ENCODE measurements at regions not wholly inside any gene's neighbourhood (a gene's known extent, or its start where the extent isn't known, plus 50 kb on each side); places are given as distances from the start of the nearest gene placed in this dataset.
A peak's percentile ranks its signal among the peaks of the same experiment; 100 is the strongest.

DNA sequence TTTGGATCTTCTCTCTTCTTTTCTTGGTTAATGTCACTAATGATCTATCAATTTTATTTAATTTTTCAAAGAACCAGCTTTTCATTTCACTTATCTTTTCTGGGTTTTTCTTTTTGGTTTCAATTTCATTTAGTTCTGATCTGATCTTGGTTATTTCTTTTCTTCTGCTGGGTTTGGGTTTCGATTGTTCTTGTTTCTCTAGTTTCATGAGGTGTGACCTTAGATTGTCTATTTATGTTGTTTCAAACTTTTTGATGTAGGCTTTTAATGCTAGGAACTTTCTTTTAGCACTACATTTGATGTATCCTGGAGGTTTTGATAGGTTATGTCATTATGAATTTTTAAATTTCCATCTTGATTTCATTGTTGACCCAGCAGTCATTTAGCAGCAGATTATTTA, 142.3 kb downstream of the C11orf87 start:
- Histone ChIP-seq H3K4me1 (ENCODE audit: low read length) (peaks cover 24% of the 10 kb centered on the region), H3K27ac (ENCODE audit: low read length) (no peak overlapping the region), H3K79me2 (ENCODE audit: low read length) (no peaks in the 10 kb centered on the region), H3K4me3 (ENCODE audit: low read length) (no peak overlapping the region), H3K27me3 (replicated peaks; ENCODE audit: insufficient read depth, low read length) (no peaks in the 10 kb centered on the region), H3K9me2 (replicated peaks; ENCODE audit: insufficient read depth, low read length) (no peaks in the 10 kb centered on the region), H3K9ac (ENCODE audit: low read length) (no peak overlapping the region), H4K20me1 (ENCODE audit: insufficient read depth, low read length) (no peaks in the 10 kb centered on the region), H3K36me3 (replicated peaks; ENCODE audit: insufficient read depth, low read length) (no peaks in the 10 kb centered on the region), H3K9me3 (replicated peaks; ENCODE audit: insufficient read depth, low read length) (no peaks in the 10 kb centered on the region), H3K4me2 (ENCODE audit: low read depth, low read length) (0 out of 2 replicates have a peak overlapping the region, but pooled peaks have one; percentile 6), H2AFZ (ENCODE audit: low read length) (no peak overlapping the region), H3F3A (ENCODE audit: insufficient read depth, low read length) (no peaks in the 10 kb centered on the region)
- peak; percentile 68 for DNase-seq
- TF ChIP-seq, protein P1, sequence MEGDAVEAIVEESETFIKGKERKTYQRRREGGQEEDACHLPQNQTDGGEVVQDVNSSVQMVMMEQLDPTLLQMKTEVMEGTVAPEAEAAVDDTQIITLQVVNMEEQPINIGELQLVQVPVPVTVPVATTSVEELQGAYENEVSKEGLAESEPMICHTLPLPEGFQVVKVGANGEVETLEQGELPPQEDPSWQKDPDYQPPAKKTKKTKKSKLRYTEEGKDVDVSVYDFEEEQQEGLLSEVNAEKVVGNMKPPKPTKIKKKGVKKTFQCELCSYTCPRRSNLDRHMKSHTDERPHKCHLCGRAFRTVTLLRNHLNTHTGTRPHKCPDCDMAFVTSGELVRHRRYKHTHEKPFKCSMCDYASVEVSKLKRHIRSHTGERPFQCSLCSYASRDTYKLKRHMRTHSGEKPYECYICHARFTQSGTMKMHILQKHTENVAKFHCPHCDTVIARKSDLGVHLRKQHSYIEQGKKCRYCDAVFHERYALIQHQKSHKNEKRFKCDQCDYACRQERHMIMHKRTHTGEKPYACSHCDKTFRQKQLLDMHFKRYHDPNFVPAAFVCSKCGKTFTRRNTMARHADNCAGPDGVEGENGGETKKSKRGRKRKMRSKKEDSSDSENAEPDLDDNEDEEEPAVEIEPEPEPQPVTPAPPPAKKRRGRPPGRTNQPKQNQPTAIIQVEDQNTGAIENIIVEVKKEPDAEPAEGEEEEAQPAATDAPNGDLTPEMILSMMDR (IDR thresholded peaks at IDR 0.05; ENCODE audit: low read length) = no peak
- TF ChIP-seq EZH2phosphoT487 (IDR thresholded peaks at IDR 0.05; ENCODE audit: low read length) = no peak
- no peak for TF ChIP-seq EZH2 (optimal IDR thresholded peaks at IDR 0.05; ENCODE audit: low read depth, low read length)

- no peak for DNase-seq
- H3K9me2 ChIP-seq (replicated peaks; ENCODE audit: insufficient read depth, low read length) = no peaks in the 10 kb centered on the region
- H3F3A ChIP-seq (ENCODE audit: insufficient read depth, low read length) = no peaks in the 10 kb centered on the region
- no peaks in the 10 kb centered on the region for H4K20me1 ChIP-seq (ENCODE audit: insufficient read depth, low read length)
- no peak overlapping the region for H3K27ac ChIP-seq (ENCODE audit: low read length)
- TF ChIP-seq, protein P1 (IDR thresholded peaks at IDR 0.05; ENCODE audit: low read length) = no peak
- no peak for TF ChIP-seq EZH2 (optimal IDR thresholded peaks at IDR 0.05; ENCODE audit: low read depth, low read length)
- no peak for TF ChIP-seq EZH2phosphoT487 (IDR thresholded peaks at IDR 0.05; ENCODE audit: low read length)
- H3K79me2 ChIP-seq (ENCODE audit: low read length) = no peaks in the 10 kb centered on the region
- H3K27me3 ChIP-seq (replicated peaks; ENCODE audit: insufficient read depth, low read length) = no peaks in the 10 kb centered on the region
- H3K9me3 ChIP-seq (replicated peaks; ENCODE audit: insufficient read depth, low read length) = no peaks in the 10 kb centered on the region
- no peaks in the 10 kb centered on the region for H3K4me1 ChIP-seq (ENCODE audit: low read length)
- H3K4me3 ChIP-seq (ENCODE audit: low read length) = no peak overlapping the region
- no peak overlapping the region for H3K9ac ChIP-seq (ENCODE audit: low read length)
- no peak overlapping the region for H2AFZ ChIP-seq (ENCODE audit: low read length)
- no peaks in the 10 kb centered on the region for H3K36me3 ChIP-seq (replicated peaks; ENCODE audit: insufficient read depth, low read length)
- H3K4me2 ChIP-seq (ENCODE audit: low read depth, low read length) = no peak overlapping the region
Observed at GRCh38 chr11:109582470-109582869, 160.5 kb downstream of the C11orf87 start.

- Histone ChIP-seq H3K27ac (ENCODE audit: low read length) (no peak overlapping the region), H3F3A (ENCODE audit: insufficient read depth, low read length) (no peaks in the 10 kb centered on the region), H3K27me3 (replicated peaks; ENCODE audit: insufficient read depth, low read length) (no peaks in the 10 kb centered on the region), H2AFZ (ENCODE audit: low read length) (no peak overlapping the region), H3K4me1 (ENCODE audit: low read length) (no peaks in the 10 kb centered on the region), H3K4me2 (ENCODE audit: low read depth, low read length) (no peak overlapping the region), H3K36me3 (replicated peaks; ENCODE audit: insufficient read depth, low read length) (no peaks in the 10 kb centered on the region), H3K4me3 (ENCODE audit: low read length) (no peak overlapping the region), H3K9me3 (replicated peaks; ENCODE audit: insufficient read depth, low read length) (no peaks in the 10 kb centered on the region), H3K9me2 (replicated peaks; ENCODE audit: insufficient read depth, low read length) (no peaks in the 10 kb centered on the region), H4K20me1 (ENCODE audit: insufficient read depth, low read length) (no peaks in the 10 kb centered on the region), H3K9ac (ENCODE audit: low read length) (no peak overlapping the region), H3K79me2 (ENCODE audit: low read length) (no peaks in the 10 kb centered on the region)
- DNase-seq = no peak
- TF ChIP-seq EZH2phosphoT487 (IDR thresholded peaks at IDR 0.05; ENCODE audit: low read length) (no peak), EZH2 (optimal IDR thresholded peaks at IDR 0.05; ENCODE audit: low read depth, low read length) (no peak)
- TF ChIP-seq, protein P1 (IDR thresholded peaks at IDR 0.05; ENCODE audit: low read length) = no peak
Observed at GRCh38 chr11:109584001-109584972, 162.3 kb downstream of the C11orf87 start.
